GM12873 (cell line): ENCODE measurements at regions not wholly inside any gene's neighbourhood (a gene's known extent, or its start where the extent isn't known, plus 50 kb on each side); places are given as distances from the start of the nearest gene placed in this dataset.

Source experiments
- CTCF ChIP-seq: IDR thresholded peaks from 2 replicates; pipeline ENCODE4 v1.5.1; 2012; ENCODE audit warnings: low read depth, mild to moderate bottlenecking, moderate library complexity, low read length, control low read depth; ENCODE audit not compliant: insufficient read depth; ENCODE audit errors: missing control alignments

- TF ChIP-seq CTCF = no peak
Observed at GRCh38 chr9:29564564-29564963, 1991.3 kb upstream of the C9orf72 start.

- no peak for TF ChIP-seq CTCF
Observed at GRCh38 chr9:29575219-29575618, 2001.9 kb upstream of the C9orf72 start.

- no peak for TF ChIP-seq CTCF
Observed at GRCh38 chr9:29588361-29588760, 2015.1 kb upstream of the C9orf72 start.

- TF ChIP-seq CTCF = no peak
Observed at GRCh38 chr9:29609282-29609681, 2036.0 kb upstream of the C9orf72 start.

GRCh38 chr9:29613773-29614172 lies 2040.5 kb upstream of the C9orf72 start:
- TF ChIP-seq CTCF = no peak

GRCh38 chr9:29616844-29617243 lies 2043.6 kb upstream of the C9orf72 start:
- TF ChIP-seq CTCF = no peak

GRCh38 chr9:29625292-29625731 lies 2052.0 kb upstream of the C9orf72 start:
- no peak for TF ChIP-seq CTCF

GRCh38 chr9:29625931-29626330 lies 2052.7 kb upstream of the C9orf72 start:
- no peak for TF ChIP-seq CTCF
